GM21619 (cell line): ENCODE measurements at regions not wholly inside any gene's neighbourhood (a gene's known extent, or its start where the extent isn't known, plus 50 kb on each side); places are given as distances from the start of the nearest gene placed in this dataset.

Source experiments
- ATAC-seq: cut with Tn5 transposase; IDR thresholded peaks from one replicate; pipeline ENCODE4 v1.9.1; 2021; ENCODE audit not compliant: unreplicated experiment

DNA sequence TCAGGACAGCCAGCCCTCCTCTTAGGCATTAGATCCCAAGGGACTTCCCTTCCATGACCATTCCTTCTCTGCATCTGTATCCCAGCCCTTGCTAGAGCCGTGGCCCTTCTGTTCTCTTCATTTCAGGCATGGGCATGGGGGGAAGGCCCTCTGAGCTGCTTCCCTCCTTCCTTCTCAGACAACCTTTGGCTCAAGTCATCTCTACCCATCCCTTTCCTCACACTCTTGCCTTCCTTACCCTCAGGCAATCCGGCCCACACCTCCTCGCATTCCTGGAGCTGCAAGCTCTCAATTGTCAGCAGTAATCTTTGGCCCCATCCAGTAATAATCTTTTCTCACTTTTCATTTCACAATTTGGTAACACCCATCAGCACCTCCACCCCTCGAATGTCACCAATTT lies 426.9 kb upstream of the JARID2 start:
- ATAC-seq: no peak

DNA sequence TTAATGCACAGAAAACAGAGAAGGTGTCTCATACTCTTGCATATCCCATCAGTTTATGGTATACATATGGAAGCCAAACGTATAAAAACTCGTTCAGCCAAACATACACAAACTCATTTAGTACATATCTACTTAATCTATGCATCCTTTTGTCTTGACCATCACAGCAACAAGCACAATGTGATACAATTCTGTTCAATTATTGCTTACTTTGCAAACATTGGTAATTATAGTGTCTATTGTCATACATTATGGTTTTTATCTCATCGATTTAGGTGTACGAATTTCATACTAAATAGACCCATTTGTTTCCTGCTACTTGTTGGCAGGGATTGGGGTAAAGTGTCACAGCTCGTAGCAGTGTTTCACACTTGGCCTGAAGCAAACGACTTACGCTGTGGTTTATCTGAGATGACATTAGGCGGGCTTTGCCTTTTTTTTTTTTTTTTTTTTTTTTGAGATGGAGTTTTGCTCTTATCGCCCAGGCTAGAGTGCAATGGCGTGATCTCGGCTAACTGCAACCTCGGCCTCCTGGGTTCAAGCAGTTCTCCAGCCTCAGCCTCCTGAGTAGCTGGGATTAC lies 425.9 kb upstream of the JARID2 start:
- no peak for ATAC-seq

DNA sequence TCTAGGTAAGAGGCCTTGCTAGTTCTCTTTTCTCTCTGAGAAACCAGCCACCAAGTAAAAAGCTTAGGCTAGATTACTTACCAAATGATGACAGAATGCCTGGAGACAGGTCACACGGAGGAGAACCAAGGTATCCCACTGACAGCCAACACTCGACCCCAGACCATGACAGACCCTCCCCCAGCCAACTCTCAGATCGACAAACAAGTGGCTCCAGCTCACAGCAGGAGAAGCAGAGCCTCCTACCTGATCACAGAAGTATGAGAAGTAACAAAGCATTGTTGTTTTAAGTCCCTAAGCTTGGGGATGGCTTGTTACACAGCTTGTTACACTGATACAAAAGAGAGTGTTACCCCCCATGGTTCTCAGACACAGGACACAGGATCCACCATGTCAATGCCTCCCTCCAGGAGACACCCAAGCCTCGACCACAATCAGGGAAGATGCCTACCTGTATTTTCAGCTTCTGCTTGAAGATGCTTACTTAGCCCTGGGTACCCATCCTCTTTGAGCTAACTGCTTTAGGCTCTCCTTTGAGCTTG lies 423.8 kb upstream of the JARID2 start:
- ATAC-seq: no peak

DNA sequence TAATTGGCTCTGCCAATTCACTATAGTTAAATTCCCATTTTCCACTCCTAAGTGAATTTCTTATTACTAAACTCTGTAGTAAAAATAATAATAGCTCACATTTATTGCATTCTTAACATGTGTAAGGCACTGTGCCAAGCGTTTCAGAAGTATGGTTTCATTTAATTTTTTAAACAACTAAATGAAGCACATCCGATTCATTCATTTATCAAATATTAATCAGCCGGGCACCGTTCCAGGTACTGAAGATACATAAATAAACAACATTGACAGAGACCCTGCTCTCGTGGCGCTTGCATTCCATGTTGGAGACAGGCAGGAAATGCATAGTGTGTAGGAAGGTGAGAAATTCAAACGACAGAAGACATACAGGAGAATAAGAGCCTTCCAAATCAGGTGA lies 423.2 kb upstream of the JARID2 start:
- ATAC-seq: no peak

DNA sequence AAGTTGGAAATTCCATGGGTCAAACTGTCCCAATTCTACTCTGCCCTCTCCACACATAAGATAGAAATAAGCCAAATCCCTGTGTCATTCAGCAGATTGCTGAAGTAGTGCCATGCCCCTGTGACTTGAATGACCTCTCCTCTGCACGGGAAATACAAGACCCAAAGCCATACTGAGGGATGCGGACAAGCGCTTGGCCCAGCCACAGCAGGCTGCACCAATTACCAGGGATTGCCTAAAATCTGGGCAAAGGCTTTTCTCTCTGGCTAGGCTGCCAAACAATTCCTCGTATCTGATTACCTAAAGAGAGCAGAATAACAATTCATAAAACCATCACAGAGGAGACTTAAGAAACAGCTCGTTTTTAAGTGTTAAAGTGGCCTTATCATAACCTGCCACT lies 421.8 kb upstream of the JARID2 start:
- no peak for ATAC-seq

DNA sequence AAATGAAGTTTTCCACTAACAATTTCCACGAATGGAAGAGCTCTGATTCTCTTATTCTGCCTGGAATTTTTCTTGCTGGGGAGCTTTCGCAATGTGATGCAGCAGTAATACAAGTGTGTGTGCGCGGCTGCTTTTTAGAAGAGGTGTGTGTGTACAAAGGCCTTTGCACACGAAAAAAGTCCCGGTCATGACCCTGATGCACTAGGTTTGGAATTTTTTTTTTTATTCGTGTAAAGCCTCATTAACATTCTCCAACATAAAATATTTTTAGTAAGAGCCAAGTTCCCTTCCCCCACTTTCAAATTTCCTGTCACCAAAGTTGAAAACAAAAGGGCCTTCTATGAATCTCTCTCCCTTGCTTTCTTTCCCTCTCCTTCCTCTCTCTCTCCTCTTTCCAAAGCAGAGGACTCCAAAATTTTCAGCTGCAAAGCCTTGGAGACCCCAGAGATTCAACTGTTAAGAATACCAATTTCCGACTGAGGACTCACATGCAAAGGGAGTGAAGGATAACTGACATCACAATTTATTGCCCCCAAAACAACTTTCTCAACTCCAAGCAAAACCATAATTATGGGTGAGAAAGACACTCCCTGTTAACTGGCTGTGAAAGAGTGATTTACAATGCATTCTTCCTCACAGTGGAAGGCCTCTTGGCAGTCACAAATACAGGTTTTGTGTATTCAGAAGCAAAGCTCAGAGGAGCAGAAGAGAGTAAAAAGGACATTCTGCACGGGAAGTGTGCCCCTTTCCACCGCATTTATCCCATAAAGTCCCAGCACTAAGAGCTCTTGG lies 421.2 kb upstream of the JARID2 start:
- no peak for ATAC-seq

DNA sequence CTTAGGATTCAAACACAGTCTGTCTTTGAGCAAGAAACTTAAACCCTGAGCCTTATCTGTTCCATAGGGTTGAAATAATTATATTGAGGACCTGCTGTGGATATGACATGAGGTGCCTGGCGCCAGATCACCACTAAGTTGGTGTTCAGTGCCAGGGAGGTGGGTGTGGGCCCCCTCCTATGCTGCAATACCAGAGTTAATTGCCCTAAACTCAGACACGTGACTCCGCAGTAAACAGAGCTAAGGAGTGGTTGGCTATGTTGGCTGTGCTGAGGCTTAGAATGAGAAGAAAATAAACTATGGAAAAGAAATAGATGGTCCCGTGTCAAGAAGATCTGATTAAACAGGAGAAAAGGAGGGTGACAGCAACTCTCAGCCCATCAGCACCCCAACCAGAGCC lies 419.4 kb upstream of the JARID2 start:
- ATAC-seq: no peak

DNA sequence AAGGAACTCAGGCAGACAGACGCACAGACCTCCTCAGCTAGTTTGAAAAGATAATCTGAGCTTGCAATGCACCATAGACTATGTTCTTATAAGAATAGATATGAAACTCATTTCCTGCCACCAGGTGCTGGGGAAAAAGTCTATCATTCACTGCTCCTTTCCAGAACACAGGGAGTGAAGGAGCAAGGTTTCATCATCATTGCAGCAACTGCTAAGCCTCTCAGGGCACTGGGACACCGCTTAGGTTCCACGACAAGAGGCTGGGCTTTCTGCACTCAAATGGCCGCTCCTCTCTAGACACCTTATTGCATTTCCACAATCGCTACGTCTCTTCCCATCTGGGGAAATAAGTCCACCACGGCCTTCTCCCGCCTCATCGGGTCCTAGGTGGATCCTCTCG lies 418.5 kb upstream of the JARID2 start:
- no peak for ATAC-seq

DNA sequence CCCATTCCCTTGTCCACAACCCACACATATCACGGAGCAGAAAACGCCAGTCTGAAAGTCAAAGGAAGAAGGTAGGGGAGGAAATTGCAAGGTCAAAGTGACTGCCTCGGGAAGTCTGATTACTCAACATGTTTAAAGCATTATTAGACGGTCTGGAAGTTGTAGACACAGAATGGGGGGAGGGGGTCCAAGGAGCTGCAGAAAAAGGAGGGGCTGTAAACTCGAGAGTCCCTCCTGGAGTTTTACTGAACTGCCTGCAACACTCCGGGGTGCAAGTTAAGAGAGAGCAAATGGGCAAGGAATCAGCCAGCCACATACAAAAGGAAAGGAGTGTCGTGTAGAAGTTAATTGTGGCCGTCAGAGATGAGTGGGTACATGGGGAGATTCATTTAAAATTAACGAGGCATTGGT lies 417.7 kb upstream of the JARID2 start:
- no peak for ATAC-seq

DNA sequence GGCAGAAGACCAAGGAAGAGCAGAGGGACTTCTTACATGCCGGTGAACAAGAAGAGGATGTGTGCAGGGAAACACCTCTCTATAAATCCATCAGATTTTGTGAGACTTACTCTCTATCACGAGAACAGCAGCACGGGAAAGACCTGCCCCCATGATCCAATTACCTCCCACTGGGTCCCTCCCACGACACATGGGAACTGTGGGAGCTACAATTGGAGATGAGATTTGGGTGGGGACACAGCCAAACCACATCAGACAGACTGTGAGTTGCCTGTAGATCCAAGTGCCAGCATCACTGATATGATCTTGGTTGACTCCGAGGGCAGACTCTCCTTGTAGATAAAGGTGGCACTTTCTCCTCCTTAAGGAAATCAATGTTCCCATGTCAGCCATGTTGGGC lies 414.8 kb upstream of the JARID2 start:
- no peak for ATAC-seq

DNA sequence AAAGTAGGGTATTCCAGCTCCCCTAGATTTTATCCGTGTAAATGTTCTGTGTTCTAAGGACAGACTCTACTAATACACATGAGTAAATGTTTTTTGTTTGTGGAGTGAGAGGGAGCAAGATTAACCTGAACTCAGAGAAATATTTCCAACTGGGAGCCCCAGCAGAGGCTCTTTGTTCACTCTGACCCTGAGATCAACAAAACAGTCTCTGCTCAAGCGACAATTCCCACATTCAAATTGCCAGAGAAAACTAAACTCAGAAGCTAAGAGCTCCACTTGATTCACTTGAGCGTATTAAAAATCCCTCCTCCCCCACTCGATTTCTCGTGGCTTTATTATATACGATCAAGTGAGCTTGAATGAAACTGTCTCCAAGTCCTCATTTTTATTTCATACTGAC lies 413.9 kb upstream of the JARID2 start:
- no peak for ATAC-seq

DNA sequence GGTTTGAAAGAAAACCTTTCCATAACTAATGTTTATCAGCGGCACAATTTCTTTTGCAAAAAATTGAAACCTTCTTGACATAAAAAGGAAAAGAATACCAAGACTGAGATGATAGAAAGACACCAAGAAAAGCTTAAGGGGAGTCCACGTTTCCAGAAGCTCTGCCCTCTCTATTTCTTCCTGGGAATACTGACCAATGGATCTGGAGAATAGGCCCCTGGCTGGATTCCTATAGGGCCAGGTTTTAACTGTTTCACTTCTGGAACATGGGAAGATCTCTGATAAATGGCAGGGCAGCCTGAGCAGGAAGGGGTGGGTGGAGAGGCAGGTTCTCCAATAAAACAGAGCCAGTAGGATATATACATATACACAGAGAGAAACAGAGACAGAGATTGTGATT lies 413.4 kb upstream of the JARID2 start:
- no peak for ATAC-seq

DNA sequence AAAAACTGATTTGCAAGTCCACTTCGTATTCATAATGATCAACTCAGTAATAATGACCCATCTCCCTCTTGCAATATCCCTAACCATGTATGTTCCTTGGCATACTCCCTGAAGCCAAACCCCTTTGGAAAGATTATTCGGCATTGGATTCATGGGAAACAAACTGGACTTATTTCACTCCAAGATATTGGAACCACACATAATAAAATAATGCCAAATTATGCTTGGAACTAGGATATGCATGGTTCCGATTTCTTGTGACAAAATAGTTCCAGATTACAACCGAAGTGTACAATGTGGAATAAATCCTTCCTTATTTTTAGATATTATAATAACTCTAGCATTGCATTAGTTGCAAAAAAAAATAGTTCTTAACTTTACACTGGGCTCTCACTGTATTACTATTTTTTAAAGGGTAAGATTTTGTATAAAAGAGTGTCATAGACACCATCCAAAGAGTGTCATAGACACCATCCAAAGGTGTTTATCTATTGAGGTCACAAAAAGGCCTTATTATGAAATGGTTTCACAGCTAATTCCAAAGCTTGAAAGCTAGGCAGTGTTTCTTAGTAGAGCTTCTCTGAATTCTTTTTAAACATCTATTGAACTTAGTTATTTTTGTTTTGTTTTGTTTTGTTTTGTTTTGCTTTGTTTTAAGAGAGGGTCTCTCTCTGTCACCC lies 410.9 kb upstream of the JARID2 start:
- ATAC-seq: no peak

DNA sequence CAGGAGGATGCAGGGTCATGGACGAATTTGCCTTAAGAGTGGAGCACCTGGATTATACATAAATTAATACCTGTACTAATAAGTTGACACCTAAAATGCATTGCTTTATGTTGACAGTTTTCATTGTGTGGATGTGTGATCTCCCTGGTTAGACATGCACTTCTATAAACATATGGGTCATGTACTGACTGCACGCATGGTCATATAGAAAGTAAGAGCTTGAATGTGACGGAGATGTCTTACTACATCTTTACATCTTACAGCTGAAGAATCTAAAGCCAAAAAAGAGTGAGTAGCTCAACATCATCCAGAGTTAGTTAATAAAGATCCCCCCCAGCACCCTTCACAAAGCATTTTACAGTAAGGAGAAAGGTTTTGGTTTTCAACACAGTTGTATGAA lies 408.4 kb upstream of the JARID2 start:
- ATAC-seq: no peak

DNA sequence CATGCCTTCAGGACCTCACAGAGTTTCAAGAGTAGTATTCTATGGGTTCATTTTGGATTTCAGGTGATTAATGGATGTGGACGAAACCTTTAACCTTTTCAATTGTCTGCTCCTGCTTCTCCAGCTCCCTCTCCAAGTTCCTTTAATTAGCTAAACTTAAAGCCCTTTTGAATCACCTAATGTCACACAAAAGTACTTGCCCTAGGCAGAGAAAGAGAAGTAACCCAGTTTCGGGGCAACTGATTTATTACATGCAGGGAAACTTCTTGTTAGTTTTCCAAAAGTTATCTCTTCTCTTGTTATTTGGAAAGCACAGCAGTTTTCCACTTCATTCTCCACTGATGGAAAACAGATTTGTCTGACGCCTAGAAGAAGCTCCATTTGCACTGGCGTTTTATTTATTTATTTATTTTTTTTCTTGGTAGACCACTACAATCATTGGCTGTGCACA lies 407.7 kb upstream of the JARID2 start:
- ATAC-seq: no peak

DNA sequence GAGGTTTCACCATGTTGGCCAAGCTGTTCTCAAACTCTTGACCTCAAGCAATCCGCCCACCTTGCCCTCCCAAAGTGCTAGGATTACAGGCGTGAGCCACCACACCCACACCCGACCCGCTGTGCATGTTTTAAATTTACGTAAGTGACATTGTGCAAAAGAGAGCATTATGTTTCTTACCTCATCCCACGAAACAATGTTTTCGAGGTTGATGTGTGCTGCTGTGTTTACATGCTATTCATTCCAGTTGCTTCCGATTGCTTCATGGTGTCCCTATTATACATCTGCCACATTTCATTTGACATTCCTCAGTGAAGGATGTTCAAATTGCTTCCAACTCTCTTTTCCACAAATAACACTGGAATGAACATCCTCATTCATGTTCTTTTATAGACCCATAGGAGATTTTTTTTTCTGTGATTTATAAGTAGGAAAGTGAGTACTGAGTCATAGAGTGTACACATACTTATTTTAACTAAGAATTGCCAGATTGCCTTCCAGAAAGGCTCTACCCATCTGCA lies 403.9 kb upstream of the JARID2 start:
- no peak for ATAC-seq

DNA sequence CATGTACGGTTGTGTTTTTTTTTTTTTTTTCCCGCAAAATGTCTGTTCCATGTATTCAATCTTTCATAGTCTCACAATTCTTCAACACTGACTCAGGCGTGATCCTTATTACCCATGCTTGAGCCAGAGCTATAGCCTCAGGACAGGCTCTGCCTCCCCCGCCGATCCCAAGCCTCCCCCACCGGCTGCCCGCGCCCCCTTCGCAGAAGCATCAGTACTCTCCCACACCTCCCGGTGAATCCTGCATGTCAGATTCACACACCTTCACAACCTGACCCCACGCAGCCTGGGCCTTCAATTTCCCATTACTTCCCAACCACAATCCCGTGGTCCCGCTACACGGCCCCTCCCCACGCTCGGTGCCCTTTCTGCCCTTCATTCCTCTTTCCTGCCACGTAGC lies 401.5 kb upstream of the JARID2 start:
- ATAC-seq: no peak

DNA sequence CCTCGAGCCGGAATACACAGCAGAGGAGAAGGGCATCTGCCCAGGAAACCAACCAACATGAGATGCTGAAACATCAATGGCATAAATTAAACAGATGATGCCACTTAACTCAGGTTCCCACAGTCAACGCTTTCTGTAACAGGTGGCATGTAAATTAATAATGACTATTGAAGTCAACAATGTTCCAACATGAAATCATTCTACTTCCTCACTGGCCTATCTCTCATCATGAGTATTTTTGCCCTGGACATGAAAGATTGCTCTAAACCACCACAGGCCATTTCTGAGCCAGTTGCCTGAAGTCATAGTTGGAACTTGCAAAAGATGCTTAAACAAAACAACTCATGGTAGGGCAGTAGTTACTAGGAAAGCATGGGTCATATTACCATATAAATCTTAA lies 397.9 kb upstream of the JARID2 start:
- ATAC-seq: no peak

DNA sequence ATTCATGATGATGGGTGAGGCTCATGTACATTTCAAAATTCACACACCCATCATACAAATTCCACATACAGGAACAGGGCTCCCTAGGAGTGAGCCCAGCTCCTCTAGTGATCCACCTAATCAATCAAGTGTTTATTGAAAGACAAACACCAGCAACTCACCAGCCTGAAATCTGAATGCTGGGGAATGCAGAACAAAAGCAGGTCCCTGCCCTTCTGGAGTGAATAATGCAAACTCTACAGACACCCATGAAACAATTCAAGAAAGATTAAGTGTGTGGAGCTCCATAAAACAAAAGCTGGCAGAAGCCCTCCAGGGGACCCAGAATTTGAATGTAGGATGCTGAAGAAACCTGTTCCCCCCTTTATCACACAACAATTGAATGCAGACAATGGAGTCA lies 396.7 kb upstream of the JARID2 start:
- no peak for ATAC-seq

DNA sequence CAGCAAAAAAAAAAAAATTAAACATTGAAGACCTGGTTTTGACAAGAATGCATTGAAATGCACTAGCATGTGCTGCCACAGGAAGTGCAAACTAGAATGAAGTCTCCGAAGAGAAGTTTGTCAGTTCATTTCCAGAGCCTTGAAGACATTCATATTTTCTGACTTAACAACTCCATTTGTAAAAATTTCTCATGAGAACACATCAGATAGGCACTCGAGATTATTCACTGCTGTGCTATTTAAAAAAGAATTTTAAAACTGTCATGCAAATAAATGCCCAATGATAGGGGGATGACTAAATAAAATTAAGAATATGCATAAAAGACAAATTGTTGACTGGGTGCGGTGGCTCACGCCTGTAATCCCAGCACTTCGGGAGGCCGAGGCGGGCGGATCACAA lies 394.6 kb upstream of the JARID2 start:
- no peak for ATAC-seq

DNA sequence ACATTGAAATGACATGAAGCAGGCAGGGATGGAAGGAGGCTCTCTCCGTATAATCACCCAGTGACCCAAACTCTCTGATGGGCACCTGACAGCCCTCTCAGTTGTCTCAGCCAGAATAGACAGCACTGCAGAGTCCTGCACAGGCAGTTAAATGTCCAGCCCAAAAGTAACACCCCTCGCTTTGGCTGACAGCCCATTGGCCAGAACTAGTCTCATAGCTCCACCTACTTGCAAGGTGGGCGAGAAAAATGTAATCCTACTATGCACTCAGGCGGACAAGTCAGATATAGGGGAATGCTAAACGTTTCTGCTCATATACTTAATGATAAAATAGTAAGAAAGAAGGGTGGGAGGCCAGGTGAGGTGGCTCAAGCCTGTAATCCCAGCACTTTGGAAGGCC lies 393.5 kb upstream of the JARID2 start:
- ATAC-seq: no peak

DNA sequence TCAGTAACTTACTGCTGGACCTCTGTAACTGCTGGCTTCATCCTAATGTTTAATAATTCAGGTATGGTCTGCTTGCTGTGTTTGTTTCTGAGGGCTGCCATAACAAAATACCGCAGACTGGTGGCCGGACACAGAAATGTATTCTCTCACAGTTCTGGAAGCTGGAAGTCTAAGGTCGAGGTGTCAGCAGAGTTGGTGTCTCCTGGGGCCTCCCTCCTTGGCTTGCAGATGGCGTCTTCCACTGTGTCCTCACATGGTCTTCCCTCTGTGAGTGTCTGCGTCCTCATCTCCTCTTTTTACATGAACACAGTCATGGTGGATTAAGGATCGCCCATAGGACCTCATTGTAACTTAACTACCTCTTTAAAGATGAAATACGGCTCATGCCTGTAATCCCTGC lies 389.7 kb upstream of the JARID2 start:
- no peak for ATAC-seq
